ENCODE measurements at regions not wholly inside any gene's neighbourhood (a gene's known extent, or its start where the extent isn't known, plus 50 kb on each side); places are given as distances from the start of the nearest gene placed in this dataset.

GRCh38 chr10:64397125-64397524 is 875.9 kb downstream of the REEP3 start:
- no peak overlapping the region for H3K9ac ChIP-seq (ENCODE audit: low read length)
- no peaks in the 10 kb centered on the region for H3K4me1 Mint-ChIP-seq

More at GRCh38 chr10:64397125-64397524, 875.9 kb downstream of the REEP3 start:
- no peak overlapping the region for H2AFZ ChIP-seq (ENCODE audit: insufficient read depth, low read depth, low read length, poor library complexity, severe bottlenecking)
- Mint-ChIP-seq H3K9me3 (ENCODE audit: insufficient read depth) (no peaks in the 10 kb centered on the region), H3K27ac (no peak overlapping the region), H3K4me3 (no peak overlapping the region), H3K27me3 (no peaks in the 10 kb centered on the region)
- ATAC-seq (ENCODE audit: low read depth) (no peak), DNase-seq (no peak)
- WGBS (ENCODE audit: insufficient coverage), result 75% methylated on average over 4 of the region's 8 CpGs
- H3K9me3 ChIP-seq (ENCODE audit: control extremely low read depth in 1 of 3, control insufficient read depth in 2 of 3, insufficient read depth in 1 of 3, low read length in 2 of 3), result peaks cover 0 to 3% (median 0%) of the 10 kb centered on the region in 3 donors
- H3K4me2 ChIP-seq (replicated peaks; ENCODE audit: low read depth, low read length, poor library complexity, severe bottlenecking), result no peak overlapping the region
- intact Hi-C loops (cut with micrococcal nuclease), result no loop called here
- H3K4me3 ChIP-seq (ENCODE audit: control extremely low read depth in 1 of 5, extremely low read depth in 1 of 5, insufficient read depth in 1 of 5, low read depth in 2 of 5, low read length in 4 of 5), result no peak overlapping the region
- no peaks in the 10 kb centered on the region for H3K36me3 ChIP-seq (replicated peaks in 1 of 2; ENCODE audit: control extremely low read depth in 1 of 2, control insufficient read depth in 1 of 2, extremely low read depth in 1 of 2, insufficient read depth in 2 of 2, low read length in 1 of 2)
- CTCF ChIA-PET, result no interaction called here
- TF ChIP-seq EZH2 (IDR thresholded peaks at IDR 0.05; ENCODE audit: borderline replicate concordance, insufficient read depth, low read depth, low read length, poor library complexity, severe bottlenecking) (no peak), CTCF (IDR thresholded peaks at IDR 0.05) (no peak)
- no peaks in the 10 kb centered on the region for H3K27me3 ChIP-seq (replicated peaks in 1 of 4; ENCODE audit: control extremely low read depth in 1 of 4, control insufficient read depth in 3 of 4, insufficient read depth in 4 of 4, low read length in 3 of 4)
- POLR2A ChIA-PET, result no interaction called here
- H3K79me2 ChIP-seq (ENCODE audit: control insufficient read depth, insufficient read depth, low read length), result no peaks in the 10 kb centered on the region
- H3K27ac ChIP-seq (ENCODE audit: low read length in 2 of 2), result no peak overlapping the region
- H4K20me1 ChIP-seq (ENCODE audit: control insufficient read depth, insufficient read depth, low read length, poor library complexity, severe bottlenecking), result no peaks in the 10 kb centered on the region
- no peaks in the 10 kb centered on the region for H3K4me1 ChIP-seq (ENCODE audit: control insufficient read depth in 2 of 2, insufficient read depth in 2 of 2, low read length in 2 of 2)

All from B cell (primary cell).